ENCODE measurements at regions not wholly inside any gene's neighbourhood (a gene's known extent, or its start where the extent isn't known, plus 50 kb on each side); places are given as distances from the start of the nearest gene placed in this dataset.
A peak's percentile ranks its signal among the peaks of the same experiment; 100 is the strongest.

DNA sequence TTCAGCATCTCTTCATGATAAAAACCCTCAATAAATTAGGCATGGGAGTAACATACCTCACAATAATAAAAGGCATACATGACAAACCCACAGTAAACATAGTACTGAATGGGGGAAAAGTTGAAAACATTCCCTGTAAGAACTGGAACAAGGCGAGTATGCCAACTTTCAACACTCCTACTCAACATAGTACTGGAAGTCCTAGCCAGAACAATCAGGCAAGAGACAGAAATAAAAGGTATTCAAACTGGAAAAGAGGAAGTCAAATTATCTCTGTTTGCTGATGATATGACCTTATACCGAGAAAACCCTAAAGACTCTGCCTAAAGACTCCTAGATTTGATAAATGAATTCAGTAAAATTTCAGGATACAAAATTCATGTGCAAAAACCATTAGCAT is 167.6 kb downstream of the TMEM38B start:
- no peak for DNase-seq

DNA sequence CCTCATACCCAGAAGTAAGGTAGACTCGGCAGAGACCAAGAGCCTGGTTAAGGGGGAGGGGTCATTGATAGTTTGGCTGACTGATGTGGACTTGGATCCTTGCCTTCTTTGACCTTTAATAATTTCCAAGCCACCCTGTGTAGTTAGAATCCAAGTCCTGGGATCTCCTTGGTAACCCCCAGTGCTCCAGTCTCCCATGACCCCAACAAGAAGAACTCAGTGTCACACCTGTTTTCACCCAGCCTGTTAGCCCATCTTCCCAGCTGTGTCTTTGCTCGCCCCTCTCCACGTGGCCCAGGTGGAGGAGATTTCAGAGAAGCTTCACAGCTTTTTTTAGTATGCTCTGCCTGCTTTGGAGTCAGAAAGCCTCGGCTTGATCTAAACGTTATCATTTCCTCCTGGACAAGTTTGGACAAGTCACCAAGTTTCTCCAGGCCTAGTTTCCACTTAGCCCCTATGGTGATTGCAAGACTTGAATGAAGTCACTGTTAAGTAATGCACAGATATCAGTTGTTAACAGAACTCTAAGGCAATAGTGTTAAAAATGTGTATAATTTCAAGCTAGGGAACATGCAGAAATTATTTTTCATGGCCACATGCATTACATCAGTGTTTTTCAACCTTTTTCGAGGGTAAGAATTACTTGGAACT is 170.0 kb downstream of the TMEM38B start:
- no peak for DNase-seq

DNA sequence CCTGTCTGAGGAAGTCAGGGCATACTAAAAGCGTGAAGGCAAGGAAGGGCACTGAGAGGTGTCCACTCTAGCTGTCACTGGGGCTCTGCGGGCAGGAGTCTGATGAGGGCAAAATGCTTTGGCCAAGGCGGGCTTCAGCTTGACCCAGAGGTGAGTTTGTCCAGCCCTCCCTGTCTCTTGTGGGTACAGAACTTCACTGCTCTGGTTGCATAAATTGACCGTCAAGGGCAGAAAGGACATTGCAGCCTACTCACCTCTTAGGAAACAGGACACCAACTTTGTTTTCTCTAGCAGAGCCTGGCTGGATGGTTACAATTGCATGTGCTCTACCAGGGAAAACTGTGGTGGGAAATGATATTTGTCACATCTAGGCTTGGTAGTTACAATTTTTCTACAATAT is 170.9 kb downstream of the TMEM38B start:
- DNase-seq: no peak

DNA sequence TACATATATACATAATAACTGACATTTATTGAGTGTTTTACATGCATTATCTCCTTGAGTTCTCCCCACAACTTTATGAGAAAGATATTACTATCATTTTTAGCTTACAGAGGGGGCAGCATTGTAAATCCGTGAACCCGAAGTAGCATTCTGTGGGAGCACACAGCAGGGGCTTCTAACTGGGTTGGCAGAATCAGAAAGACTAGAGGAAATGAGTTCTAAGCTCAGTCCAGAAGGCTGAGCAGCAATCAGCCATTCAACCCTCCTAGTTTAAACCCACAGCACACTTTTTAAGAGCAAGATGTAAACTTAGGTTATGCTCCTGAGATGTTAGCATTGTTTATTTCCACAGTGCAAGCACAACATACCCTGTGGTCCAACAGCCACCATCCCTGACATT is 177.2 kb downstream of the TMEM38B start:
- no peak for DNase-seq

DNA sequence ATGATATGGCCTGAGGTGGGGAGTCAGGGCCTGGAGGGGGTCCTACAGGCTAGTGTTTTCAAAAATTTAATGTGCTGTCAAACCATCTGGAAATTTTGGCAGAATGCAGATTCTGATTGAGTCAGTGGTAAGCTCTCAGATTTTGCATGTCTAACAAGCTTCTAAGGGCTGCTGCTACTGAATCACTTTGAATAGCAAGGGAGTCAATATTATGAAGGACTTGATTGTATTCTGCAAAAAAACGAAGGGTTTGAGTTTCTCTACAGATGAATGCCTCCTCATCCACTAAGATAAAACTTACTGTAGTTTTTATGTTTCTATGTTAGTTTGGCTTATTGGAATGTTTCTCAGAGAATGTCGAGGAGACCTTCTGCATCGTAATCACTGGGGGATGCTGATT is 179.5 kb downstream of the TMEM38B start:
- no peak for DNase-seq

DNA sequence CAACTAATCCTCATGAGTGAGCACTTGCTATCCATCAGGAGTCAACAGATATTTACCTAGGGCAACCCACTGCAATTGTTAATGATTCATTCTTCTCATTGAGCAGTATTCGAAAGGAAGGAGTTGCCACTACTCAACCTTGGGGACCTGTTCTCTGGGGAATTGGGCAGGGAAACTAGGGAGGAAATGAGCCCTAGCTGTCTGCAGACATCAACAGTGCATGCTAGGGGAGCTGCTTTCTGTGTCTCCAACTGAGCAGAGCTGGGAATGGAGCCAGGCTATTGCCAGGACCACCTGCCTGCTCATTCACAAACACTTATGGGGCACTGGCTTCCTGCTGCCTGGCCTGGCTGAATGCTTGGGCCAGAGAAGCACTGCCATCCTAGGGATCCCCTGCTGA is 183.4 kb downstream of the TMEM38B start:
- DNase-seq: no peak

DNA sequence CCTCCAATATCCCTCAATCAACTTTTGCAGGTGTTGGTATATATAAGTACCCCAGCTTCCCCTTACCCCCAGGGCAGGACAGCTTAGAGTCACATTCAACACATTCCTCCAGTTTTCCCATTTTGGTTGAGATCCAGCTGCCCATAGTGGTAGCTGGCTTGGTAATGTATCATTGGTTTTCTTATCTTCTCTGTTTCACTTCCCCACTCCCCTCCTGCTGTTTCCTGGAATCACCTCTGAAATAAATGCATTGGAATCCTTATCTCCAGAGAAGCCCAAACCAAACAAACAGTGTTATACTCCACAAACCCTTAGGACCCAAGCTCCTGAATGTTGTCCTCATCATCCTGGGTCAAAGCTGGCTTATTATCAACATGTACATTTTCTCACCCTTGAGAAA is 184.8 kb downstream of the TMEM38B start:
- DNase-seq: no peak

DNA sequence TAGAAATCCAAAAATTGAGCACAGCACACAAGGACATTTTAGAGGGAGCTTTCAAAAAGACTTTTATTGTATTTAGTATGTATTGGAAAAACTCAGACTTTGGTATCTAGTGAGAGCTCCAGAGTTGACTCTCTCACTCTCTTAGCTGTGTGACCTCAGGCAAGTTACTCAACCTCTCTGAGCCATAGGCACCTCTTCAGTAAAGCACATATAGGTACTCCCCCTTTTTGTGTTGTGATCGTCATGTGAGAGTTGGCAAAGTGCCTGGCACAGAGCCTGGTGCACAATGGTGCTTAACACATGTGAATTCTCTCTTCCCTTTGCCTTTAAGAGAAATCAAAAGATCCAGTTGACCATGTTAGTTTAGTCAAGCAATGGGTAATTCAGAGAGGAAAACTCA is 186.2 kb downstream of the TMEM38B start:
- no peak for DNase-seq

DNA sequence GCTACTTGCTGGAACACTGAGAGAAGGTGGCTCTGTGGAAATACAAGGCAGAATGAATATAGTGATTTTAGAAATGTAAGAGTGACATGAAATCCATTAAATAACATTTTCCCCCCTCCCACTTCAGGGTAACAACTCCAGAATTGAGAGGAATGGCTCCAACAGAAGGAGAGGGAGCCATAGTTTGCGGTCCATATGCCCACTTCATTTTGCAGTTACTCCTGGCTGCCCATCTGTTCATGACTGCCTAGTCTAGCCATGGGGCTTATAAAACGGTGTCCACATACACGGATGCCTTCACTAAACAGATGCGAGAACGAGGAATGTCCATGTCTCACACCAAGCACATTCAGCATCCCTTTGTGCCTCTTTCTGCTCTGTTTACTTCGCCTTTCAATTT is 186.7 kb downstream of the TMEM38B start:
- DNase-seq: no peak

DNA sequence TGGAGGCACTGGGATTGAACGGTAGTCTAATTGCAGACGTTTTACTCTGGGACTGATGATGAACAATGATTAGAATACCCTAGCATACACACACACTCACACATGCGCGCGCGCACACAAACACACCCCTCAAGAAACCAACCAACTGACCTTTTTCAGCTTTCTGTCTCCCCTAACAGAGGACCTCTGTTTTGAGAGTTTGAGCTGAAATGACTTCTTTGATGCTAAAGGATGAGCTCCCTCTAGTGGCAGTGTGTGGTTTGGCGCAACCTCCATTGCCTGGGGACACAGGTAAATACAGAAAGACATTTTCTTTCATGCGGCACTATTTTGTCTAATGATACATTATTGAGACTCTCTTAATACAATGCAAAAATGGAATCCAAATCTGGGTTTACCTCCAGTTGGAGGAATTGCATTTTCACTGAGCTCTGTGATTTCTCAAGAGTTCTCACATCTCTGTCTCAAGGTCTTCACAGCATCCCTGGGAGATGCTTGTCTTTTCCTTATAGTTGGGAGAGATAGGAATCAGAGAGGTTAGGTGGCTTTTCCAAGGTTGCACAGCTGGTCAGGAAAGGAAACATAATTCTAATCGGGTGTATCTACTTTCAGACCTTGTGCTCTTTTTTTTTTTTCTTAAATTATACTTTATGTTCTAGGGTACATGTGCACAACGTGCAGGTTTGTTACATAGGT is 187.5 kb downstream of the TMEM38B start:
- DNase-seq: peak in 4 of 5 donors; percentile 10 to 50 (median 38)

DNA sequence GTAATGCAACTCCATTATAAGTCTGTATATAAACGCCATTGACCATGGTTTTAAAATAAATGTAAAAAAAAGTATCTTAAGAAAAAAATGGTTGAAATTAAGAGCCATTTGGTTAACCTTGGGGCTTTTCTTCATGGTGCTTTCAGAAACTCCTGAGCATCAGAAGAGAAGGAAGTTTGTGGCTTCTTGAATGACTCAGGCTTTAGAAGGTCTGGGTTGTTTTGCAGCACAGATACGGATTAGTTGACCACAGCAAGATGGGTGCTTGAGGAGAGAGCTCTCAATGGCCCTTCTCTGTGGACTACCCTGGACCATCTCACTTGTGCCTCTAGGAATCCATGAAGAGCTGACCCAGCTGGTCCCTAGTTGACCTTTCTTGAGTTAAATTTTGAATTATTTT is 189.5 kb downstream of the TMEM38B start:
- DNase-seq: peak in 1 of 5 donors; percentile 46

DNA sequence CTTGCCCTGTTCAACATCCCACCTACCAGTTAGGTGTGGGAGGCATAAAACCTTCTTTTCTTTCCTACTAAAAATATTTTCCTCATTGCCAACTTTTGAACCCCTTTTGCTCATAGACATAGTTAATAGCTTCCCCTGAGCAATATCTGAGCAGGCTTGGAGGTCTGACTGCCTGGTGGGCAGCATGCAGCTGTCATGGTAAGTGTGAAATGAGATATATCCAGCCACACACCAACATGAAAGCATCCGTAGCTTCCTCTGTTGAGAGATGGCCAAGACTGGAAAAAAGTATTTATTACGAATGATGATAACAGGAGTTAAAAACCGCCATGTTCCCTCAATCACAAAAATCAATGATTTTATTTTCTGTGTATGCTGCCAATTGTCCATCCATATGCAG is 190.1 kb downstream of the TMEM38B start:
- DNase-seq: no peak

DNA sequence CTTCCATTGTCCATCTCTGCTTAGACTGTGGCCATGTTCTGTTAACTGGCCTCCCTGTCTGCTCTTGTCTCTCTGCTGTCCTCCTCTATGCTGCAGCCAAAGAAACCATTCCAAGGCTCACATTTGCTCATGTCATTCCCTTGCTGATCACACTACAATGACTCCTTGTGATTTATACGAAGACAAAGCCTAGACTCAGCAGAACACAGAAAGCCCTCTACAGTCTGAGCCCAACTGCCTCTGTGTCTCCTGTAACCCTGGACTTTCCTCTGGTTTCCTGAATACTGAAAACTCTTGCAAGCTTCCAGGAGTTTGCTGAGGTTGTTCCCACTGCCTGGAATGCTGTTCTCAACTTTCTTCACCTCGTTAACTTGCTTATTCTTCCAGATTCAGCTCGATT is 191.8 kb downstream of the TMEM38B start:
- no peak for DNase-seq

DNA sequence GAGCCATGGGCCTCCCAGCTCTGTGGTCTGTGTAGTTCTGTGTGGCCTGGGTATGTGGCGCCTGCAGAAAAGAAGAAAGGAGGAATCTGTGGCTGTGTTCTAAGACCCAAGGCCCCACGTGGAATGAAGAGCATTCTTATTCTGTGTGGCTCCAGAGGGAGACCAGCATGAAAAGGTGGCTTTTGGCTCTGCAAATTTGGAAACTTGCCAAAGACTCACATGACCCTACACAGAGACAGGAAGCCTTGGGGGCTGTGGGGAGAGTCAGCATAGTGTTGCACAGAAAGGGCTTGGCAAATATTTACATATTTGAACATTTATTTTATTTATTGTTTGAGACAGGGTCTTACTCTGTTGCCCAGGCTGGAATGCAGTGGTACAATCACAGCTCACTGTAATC is 193.3 kb downstream of the TMEM38B start:
- DNase-seq: no peak

DNA sequence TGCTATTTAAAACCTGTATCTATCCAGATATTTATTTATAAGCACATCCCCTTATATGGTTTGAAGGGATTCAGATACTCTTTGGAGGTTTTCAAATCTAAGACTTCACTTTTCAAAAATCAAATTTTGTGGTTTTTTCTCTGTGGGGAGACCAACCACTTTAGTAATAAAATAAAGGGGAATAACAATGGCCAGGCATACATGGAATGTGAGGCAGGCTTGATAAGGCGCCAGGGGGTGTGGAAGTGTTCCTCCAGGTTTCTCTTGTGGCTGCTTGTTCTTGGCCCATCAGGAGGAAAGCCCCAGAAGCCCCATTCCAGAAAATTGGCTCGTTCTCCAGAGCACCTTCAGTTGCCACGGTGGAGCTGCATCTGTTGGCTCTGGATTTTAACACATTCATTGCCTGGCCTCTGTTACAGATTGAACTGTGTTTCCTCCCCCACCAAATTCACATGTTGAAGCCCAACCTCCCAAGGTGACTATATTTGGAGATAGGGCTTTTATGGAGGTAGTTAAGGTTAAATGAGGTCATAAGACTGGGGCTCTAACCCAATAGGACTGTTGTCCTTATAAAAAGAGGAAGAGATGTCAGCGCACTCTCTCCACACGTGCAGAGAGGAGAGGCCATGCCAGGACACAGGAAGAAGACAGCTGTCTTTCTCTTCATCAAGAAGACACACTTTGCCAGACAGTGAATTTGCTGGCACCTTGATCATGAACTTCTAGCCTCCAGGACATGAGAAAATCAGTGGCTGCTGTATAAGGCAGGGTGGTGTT is 195.9 kb downstream of the TMEM38B start:
- DNase-seq: no peak

DNA sequence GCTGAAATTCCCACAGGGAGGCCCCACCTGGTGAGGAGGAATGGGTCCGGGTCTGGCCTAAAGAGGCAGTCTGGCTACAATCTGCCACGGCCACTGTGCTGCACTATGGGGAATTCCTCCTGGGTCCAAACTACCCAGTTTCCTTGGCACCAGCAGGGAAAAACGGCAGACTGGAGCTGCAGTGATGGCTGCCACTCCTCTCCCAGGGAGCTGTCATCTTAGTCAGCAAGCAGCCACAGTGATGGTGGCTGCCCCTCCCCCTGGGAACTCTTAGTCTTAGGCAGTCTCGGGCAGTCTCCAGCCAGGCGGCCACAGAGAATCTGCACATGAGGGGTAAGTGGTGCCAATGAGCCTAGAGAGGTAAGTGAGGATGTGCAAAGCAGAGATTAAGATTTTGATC is 205.8 kb downstream of the TMEM38B start:
- DNase-seq: no peak

DNA sequence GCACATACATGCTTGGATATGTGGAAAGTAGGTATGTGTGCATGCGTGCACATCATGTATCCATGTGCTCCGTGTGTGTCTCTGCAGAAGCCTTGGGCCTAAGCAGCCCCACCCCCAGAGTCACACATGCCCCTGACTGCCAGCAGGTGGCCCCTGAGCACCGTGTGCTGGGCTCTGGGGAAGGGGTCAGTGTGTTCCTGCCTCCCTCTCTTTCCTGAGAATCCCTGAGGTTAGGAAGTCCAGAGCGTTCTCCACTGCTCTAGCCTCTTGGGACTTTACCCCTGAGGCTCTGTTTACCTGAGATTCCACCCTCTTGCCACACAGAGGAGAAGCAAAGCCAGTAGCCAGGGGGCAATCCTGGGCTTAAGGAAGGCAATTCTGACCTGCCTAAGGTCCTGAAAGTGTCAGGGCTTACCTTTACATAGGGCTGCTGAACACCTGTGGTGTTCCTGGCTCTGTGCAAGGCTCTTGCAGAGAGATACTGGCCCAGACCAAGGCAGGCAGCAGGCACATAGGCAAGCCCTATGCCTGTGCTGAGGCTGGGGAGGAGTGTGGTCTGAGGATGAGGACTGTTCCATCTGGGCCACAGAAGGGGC is 207.3 kb downstream of the TMEM38B start:
- DNase-seq: no peak

DNA sequence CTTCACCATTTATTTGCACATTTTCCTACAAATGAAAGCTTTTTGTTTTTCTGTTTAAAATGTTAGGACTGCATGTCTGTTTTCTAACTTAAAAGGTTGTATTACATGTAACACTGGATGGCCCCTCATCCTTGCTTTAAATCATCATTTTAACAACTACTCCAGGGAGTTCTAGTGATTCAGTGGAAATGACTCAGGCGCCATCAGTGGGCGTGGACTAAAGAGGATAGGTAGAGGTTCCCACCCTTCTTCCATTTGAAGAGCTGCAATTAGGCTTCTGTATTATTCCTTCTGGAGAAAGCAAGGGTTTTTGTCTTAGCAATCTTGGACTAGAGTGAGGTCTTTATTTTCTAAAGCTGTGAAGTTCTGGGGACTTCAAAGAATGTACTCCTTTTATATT is 213.7 kb downstream of the TMEM38B start:
- no peak for DNase-seq

DNA sequence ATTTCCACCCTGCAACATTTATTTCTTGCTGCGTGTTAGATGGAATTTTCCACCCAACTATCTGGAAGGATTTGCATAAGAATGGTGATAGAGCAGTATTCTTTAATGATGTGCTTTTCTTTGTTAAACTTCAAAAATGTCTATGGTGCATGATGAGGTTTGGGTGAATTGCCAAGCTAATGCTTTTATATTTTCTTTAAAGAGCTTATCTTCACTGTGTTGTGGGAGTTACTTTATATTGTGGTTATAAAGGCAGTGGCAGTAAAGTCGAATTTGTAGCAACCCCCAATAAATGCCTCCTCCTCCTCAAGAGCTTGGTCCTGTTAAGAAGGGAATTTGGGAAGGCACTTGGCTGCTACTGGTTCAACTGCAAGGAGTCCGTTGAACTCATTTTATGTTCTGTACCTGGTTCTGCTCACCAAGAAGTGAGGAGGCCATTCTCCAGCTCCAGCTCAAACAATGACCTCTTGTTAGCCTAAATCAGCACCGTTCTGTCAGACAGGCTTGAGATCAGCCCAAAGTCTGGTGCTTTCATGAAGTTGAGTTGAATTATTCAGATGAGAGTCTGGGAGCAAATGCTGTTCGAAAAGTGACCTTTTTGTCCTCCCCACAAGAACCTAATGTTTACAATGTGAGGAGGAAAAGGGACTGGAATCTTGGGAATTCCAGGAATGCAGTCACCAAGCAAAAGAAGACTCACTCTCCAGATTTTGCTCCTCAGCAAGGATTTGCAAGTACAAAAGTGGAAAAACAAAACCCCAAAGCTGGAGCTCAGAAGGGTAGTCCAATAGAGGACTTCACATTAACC is 217.0 kb downstream of the TMEM38B start:
- DNase-seq: no peak

DNA sequence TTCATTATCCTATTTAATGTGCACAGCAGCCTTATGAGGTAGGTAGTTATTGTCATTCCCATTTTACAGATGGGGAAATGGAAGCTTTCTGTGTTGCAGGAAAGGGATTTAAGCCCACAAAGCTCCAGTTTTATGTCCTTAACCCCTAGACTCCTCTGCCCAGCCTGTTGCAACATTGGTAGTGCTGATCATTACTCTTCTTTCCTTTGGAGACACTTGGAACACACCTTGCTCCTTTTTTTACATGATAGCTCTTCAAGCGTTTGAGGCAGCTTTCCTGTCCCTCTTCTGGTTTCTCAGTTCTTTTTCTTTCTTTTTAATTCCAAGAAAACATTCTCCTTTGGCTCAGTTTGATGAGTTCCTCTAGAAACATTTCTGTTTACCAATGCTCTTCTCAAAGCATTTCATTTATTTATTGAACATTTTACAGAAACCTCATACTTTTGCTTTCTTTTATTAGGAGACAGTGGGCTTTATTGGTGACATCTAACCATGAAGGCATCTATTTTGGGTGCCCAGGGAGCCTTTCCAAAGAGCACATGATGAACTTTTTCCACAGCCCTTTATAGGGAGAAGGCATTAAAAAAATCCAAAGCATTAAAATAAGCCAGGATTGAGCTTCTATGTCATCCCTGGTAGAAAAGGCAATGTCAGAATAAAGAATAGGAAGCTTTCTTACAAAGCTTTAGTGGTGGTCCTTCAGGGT is 218.0 kb downstream of the TMEM38B start:
- no peak for DNase-seq

DNA sequence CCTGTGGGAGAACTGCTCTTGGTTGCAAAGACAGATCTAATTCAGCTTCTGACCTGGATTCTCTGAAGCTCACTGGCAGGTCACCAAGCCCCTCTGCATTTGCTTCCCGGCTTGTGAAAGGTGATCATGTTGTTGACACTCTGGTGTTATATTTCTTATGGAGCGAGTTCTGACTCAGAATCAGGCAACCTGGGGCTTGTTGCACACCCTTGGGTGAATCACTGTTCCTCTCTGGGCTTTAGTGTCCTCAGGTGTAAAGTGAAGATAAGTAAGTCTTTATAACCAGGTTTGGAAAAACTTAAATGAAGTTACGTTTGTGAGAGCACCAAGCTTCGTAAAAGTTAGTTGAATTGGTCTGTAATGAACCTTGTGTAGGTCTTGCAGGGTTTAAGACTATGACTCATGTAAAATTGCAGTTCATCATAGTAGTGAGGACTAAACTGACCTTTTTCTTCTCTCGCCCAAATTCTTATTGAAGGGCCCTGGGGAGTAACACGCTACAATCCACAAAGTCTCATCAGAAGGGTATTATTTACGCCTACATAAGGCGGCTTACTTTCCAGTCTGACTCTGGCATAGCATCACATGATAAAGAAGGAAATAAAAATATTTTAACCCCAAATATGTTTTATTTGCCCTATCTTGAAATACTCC is 218.6 kb downstream of the TMEM38B start:
- no peak for DNase-seq

All from T-helper 1 cell (primary cell).